Bronchial epithelial cell (primary cell): ENCODE measurements at regions not wholly inside any gene's neighbourhood (a gene's known extent, or its start where the extent isn't known, plus 50 kb on each side); places are given as distances from the start of the nearest gene placed in this dataset.
"Not testable (repeated sequence)": the region's sequence is repeated elsewhere in the genome, so short reads cannot be mapped to it uniquely, and the experiment has no call there.

Source experiments
- DNase-seq: peaks from one replicate; pipeline ENCODE4 v3.0.0-alpha.2; 2010; ENCODE audit warnings: low read depth
- FAIRE-seq: peaks from 2 replicates; lab custom pipeline; 2011; peaks lifted over from hg19 to GRCh38; lab: Jason Lieb, UNC
- H3K27me3 ChIP-seq: 2 replicates; pipeline ENCODE4 v1.5.1; 2011; ENCODE audit warnings: low read length; ENCODE audit not compliant: control insufficient read depth, insufficient read depth
- H3K36me3 ChIP-seq: 2 replicates; pipeline ENCODE4 v1.5.1; 2011; ENCODE audit warnings: low read length; ENCODE audit not compliant: control insufficient read depth, insufficient read depth
- H3K4me3 ChIP-seq: 2 replicates; pipeline ENCODE4 v1.5.1; 2011; ENCODE audit warnings: mild to moderate bottlenecking, low read depth, low read length, control low read depth

DNA sequence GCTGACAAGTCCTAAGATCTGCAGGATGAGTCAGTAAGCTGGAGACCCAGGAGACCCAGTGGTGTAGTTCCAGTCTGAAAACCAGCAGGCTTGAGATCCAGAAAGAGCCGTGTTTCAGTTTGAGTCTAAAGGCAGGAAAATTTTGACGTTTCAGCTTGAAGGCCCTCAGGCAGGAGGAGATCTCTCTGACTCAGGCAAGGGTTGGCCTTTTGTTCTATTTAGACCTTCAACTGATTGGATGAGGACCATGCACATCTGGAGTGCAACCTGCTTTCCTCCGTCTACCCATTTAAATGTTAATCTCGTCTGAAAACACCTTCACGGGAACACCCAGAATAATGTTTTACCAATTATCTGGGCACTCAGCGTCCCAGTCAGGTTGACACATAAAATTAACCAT, 69.5 kb downstream of the NPIPA7 start:
- H3K4me3 ChIP-seq, FAIRE-seq, H3K36me3 ChIP-seq, H3K27me3 ChIP-seq, DNase-seq: not testable (repeated sequence)

DNA sequence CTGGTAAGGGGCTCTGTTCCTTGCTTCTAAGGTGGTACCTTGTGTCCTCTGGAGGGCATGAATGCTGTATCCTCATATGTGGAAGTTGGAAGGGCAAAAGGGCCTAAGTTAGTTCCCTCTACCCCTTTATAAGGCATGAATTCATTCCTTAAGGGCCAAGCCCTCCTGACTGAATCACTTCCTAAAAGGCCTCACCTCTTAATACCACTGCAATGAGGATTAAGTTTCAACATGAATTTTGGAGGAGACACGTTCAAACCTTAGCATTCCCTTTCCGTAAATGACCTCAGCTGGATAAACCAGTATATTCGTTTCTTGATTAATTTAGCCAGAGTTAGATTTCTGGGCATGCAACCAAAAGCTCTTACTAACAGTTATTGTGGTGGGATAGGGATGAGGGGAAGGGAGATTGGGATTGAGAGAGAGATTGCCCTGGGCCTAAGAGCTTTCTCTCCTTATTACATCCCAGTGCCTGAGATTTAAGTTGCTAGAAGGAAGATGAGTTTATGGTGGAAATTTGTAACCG, 70.8 kb downstream of the NPIPA7 start:
- FAIRE-seq: not testable (repeated sequence)
- peak; percentile 79 for DNase-seq

DNA sequence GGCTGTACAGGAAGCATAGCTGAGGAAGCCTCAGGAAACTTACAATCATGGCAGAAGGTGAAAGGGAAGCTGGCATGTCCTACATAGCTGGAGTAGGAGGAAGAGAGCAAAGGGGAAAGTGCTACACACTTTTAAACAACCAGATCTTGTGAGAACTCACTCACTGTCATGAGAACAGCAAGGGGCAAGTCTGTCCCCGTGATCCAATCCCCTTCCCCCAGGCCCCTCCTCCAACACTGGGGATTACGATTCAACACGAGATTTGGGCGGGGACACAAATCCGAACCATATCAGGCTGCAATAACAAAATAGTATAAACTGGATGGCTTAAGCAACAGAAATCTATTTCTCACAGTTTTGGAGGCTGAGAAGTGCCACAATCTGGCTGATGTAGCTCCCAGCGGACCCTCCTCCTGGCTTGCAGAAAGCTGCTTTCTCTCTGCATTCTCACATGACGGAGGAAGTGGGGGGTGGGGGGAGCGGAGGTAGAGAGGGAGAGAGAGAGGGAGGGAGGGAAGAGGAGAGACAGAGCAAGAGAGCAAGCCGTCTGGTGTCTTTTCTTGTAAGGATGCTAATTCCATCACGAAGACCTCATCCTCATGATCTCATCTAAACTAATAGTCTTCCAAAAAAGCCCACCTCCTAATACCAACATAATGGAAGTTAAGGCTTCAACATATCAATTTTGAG, 72.9 kb downstream of the NPIPA7 start:
- not testable (repeated sequence) for DNase-seq, H3K36me3 ChIP-seq, H3K27me3 ChIP-seq, FAIRE-seq, H3K4me3 ChIP-seq

More for the DNA sequence above, 70.8 kb downstream of the NPIPA7 start:
- H3K27me3 ChIP-seq, H3K4me3 ChIP-seq, H3K36me3 ChIP-seq: not testable (repeated sequence)

DNA sequence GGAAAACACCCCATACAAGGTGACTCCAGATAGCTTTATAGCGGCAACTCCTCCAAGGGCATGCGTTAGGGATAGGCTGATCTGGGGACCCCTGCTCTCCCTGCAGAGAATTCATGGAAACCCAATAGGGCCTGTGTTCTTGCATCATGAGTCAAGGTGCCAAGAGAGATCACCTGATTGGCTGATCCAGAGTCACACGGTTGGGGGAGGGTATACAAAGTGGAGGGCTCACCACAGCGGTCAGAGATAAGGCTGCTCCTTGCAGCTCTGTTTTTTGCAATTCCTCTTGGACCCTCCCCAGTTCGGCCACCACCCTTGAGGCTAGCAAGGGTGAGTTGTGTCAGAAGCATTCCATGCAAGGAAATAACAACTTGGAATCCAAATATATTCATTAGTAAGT, 79.6 kb downstream of the NPIPA7 start:
- not testable (repeated sequence) for FAIRE-seq, DNase-seq, H3K36me3 ChIP-seq, H3K4me3 ChIP-seq, H3K27me3 ChIP-seq

DNA sequence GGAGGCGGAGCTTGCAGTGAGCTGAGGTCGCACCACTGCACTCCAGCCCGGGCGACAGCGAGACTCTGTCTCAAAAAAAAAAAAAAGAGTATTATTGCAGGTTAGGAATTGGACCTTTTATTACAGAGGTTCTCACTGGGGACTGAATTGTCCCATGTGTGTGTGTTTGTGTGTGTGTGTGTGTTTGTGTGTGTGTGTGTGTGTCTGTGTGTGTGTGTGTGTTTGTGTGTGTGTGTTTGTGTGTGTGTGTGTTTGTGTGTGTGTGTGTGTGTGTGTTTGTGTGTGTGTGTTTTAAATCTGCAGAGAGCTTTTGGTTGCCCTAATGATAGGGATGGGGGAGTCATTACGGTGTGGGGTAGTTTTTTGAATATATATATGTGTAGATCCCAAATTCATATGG, 84.9 kb downstream of the NPIPA7 start:
- H3K36me3 ChIP-seq, DNase-seq, H3K27me3 ChIP-seq, H3K4me3 ChIP-seq, FAIRE-seq: not testable (repeated sequence)

DNA sequence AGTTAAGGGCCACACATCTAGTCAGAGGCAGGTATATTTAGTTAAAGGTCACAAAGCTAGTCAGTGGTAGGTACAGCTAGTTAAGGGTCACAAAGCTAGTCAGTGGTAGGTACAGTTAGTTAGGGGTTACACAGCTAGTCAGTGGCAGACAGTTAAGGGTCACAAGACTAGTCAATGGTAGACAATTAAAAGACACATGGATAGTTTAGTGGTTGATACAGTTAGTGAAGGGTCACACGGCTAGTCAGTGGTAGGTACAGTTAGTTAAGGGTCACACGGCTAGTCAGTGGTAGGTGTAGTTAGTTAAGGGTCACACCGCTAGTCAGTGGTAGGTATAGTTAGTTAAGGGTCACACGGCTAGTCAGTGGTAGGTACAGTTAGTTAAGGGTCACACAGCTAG, 110.0 kb downstream of the NPIPA7 start:
- DNase-seq, H3K36me3 ChIP-seq, H3K27me3 ChIP-seq, H3K4me3 ChIP-seq, FAIRE-seq: not testable (repeated sequence)

DNA sequence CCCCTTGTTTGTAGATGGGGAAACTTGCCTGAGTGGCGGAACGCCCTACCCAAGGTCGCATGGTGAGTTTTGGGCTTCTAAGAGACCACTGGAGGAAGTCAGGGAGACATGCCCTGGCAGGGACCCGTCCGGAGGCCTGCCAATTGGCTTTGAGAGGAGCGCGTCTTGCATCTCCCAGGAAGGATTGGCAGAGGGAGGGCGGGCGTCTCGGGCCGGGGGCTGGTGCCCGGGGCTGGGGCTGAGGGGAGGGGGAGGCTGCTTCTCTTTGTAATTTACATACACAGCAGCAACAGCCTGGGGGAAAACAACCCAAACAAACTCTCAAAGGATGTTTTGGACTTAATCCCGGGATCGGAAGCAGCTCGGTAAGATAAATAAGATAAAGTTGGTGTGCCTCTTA, 110.5 kb downstream of the NPIPA7 start:
- not testable (repeated sequence) for H3K36me3 ChIP-seq, H3K27me3 ChIP-seq, H3K4me3 ChIP-seq, FAIRE-seq, DNase-seq

DNA sequence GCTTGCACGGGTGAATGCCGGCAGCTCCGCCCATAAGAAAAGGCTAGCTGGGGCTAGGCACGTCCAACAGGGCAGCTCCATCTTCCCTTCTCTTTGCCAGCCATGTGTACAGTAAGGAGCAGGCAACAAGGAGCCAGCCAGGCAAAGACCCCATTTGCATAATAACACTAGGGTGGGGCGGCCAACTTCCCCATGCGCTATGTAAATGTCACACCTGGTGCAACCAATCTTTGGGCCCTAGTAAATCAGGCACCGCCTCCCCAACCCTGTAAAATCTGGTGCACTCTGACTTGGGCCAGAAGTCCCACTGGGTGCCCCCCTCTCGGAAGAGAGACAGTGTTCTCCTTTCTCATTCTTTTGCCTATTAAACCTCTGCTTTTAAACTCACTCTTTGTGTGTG, 115.2 kb downstream of the NPIPA7 start:
- H3K36me3 ChIP-seq, H3K27me3 ChIP-seq, FAIRE-seq, DNase-seq, H3K4me3 ChIP-seq: not testable (repeated sequence)

DNA sequence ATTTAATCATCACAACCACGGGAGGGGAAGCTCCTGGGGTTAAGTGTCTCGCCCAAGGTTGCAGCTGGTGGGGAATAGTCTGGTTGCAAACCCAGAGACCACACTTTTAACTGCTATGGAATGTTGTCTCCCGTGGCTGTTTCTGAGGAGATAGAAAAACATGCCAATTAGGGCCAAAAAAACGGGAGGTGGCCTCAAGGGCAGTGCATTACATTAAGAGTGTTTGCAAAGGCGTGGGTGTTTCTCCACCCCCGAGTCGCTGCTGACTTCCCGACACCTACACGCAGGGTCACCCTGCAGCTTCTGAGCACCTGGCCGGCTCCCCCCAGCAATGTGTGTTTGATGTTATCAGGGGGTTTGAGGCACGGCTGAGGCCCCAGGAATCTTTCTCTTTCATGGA, 116.1 kb downstream of the NPIPA7 start:
- DNase-seq, FAIRE-seq, H3K4me3 ChIP-seq, H3K36me3 ChIP-seq, H3K27me3 ChIP-seq: not testable (repeated sequence)

DNA sequence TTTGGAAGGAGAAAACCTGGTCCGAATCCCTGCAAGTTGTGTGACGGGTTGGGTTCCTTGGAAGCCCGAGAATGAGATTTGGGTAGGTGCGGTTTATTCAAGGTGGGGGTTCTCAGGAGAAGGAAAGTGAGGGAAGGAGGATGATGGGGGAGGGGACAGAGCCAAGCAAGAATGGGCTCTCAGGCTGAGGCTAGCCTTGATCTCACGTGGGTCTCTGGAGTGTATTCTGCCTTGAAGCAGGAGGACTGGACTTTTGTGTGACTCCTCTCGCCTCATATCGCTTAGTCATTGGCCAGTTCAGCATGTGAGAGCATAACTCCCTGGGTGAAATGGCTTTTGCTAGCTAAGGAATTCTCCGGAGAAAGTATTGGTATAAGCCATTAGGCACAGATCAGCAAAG, 120.9 kb downstream of the NPIPA7 start:
- not testable (repeated sequence) for DNase-seq, H3K36me3 ChIP-seq, FAIRE-seq, H3K4me3 ChIP-seq, H3K27me3 ChIP-seq

DNA sequence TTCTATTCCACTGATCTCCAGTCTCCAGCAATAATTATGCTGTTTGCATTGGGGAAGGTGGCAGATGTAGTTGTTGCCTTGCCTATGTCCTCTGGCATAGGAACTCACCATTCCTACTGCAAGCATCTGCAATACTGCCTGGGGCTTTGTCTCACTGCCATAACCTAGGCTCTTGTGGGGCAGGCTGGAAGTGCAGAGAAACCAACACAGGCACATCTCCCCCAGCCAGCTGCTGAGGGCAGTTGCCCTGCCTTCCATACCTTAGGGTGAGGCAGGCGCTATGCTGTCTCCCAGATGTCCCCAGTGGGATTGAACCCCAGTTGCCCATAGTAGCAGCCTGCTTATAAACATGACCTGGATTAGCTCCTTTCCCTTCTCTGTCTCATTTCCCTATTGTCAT, 128.1 kb downstream of the NPIPA7 start:
- not testable (repeated sequence) for H3K4me3 ChIP-seq, DNase-seq, H3K36me3 ChIP-seq, H3K27me3 ChIP-seq, FAIRE-seq

DNA sequence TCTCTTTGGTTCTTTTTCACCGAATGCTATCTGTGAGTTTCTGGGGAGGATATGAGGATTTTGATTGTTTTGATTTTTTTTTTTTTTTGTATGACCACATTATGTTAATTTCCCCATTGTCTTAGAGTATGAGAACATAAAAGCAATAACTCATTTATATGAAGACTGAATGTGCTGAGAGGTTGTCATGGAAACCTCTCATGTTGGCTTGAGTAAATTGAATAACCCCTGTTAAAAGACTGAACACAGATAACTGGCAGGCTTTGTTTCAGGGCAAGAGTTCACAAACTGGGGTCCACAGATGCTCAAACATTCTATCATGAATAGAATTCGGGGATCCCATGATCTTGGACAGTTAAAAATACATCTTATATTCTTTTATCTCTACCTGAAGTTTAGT, 129.4 kb downstream of the NPIPA7 start:
- not testable (repeated sequence) for FAIRE-seq, H3K36me3 ChIP-seq, DNase-seq, H3K4me3 ChIP-seq, H3K27me3 ChIP-seq

DNA sequence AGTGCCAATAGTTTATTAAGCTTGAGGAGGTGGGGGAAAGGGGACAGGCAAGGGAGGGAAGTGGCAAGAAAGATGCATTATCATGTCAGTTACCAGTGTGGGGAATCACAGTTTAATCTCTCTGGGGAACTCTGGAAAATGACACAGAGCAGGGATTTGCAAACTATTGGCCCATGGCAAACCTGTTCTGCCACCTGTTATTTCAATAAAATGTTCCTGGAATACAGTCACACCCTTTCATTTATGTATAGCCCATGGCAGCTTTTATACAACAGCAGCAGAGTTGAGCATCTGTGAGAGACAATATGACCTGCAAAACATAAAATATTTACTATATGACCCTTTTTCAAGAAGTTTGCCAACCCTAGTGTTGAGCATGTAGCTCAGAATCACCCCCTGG, 140.5 kb downstream of the NPIPA7 start:
- not testable (repeated sequence) for H3K4me3 ChIP-seq, H3K27me3 ChIP-seq, H3K36me3 ChIP-seq, FAIRE-seq, DNase-seq

DNA sequence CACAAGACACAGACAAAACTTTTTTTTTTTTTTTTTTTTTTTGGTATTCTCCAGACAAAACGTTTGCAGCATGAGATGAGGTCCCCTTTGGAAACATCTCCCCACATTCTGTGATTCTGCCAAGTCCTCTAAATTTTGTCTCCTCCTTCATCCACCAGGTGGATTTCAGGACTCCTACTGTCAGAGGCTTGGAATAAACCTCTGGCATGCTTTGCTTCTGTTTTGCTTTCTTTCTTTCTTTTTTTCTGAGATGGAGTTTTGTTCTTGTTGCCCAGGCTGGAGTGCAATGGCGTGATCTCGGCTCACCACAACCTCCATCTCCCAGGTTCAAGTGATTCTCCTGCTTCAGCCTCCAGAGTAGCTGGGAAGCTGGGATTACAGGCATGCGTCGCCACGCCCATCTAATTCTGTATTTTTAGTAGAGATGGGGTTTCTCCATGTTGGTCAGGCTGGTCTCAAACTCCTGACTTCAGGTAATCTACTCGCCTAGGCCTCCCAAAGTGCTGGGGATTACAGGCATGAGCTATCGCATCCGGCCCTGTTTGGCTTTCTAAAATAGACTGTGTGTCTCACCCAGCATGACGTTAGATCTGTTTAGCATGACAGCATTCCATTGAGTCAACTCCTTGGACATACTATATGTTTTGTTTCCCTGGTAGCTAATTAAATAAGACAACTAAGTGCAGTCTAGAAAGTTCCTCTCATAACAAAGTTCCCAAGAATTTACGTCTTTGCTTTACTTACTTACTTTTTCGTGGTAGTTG, 142.5 kb downstream of the NPIPA7 start:
- FAIRE-seq, H3K27me3 ChIP-seq, H3K4me3 ChIP-seq, H3K36me3 ChIP-seq, DNase-seq: not testable (repeated sequence)
